Gastrocnemius medialis (tissue), 4 donors: ENCODE measurements at regions not wholly inside any gene's neighbourhood (a gene's known extent, or its start where the extent isn't known, plus 50 kb on each side); places are given as distances from the start of the nearest gene placed in this dataset.

Source experiments
- POLR2A ChIP-seq, 2 donors: fragments of 450-650 bp; IDR thresholded peaks; one replicate each; pipeline ENCODE4 v1.6.1; 2017; ENCODE audit warnings: antibody characterized with exemption in 2 of 2, mild to moderate bottlenecking in 2 of 2, moderate library complexity in 2 of 2
- TF ChIP-seq, protein P1 (sequence below), 5 experiments: fragments of 450-650 bp in 3 of 5; fragments of 200-600 bp in 2 of 5; sonication (generic) in 2 of 5; IDR thresholded peaks in 4 of 5; conservative IDR thresholded peaks in 1 of 5; 1 replicate in 4 of 5; 2 replicates in 1 of 5; pipeline ENCODE4 v1.5.1; 2016 to 2019; ENCODE audit warnings: antibody characterized with exemption in 5 of 5, mild to moderate bottlenecking in 3 of 5, moderate library complexity in 3 of 5

DNA sequence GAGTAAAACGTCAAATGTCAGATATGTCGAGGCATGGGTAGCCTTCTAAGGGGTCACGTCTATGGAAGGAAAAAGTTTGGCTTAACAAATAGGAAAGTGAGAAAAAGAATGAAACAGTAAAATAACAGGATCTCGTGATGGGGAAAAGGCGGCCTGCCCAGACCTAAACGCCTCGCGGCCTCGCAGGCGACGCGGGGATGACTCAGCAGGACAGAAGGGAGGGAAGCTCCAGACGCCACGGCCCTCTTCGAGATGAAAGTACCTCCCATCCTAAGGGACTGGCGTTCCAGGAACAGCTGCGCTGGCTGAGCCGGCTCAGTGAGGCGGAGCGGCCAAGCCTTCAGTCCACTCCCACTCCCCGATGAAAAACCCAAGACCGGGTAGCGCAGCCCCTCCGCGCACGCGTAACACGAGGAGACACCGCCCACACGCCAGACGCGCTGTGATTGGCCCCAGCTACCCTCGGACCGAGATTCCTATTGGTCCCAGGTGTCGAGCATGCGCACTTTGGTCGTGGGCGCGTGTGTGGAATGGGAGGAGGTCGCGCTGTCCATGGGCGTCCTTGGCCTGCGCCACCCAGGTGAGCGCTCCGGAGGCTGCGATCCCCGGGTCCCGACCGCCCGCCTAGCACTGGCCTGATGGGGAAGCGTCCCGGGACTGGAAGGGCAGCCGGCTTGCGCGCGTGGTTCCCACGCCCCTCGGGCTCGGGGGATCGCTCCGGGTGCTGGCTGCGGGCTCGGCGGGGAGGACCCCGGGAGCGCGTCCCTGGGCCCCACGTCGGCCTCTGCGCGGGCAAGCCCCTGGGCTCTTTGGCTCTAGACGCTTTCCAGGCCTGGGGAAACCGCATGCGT lies 588.5 kb downstream of the MTRR start:
- TF ChIP-seq, protein P1, sequence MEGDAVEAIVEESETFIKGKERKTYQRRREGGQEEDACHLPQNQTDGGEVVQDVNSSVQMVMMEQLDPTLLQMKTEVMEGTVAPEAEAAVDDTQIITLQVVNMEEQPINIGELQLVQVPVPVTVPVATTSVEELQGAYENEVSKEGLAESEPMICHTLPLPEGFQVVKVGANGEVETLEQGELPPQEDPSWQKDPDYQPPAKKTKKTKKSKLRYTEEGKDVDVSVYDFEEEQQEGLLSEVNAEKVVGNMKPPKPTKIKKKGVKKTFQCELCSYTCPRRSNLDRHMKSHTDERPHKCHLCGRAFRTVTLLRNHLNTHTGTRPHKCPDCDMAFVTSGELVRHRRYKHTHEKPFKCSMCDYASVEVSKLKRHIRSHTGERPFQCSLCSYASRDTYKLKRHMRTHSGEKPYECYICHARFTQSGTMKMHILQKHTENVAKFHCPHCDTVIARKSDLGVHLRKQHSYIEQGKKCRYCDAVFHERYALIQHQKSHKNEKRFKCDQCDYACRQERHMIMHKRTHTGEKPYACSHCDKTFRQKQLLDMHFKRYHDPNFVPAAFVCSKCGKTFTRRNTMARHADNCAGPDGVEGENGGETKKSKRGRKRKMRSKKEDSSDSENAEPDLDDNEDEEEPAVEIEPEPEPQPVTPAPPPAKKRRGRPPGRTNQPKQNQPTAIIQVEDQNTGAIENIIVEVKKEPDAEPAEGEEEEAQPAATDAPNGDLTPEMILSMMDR (IDR thresholded peaks at IDR 0.05 in 4 of 5, conservative IDR thresholded peaks at IDR 0.05 in 1 of 5), result no peak
- TF ChIP-seq POLR2A (IDR thresholded peaks at IDR 0.05), result peak; percentile 62 to 90
